Neural progenitor cell (in vitro differentiated cells): ENCODE measurements at regions not wholly inside any gene's neighbourhood (a gene's known extent, or its start where the extent isn't known, plus 50 kb on each side); places are given as distances from the start of the nearest gene placed in this dataset.

ENCODE experiments used
- CTCF ChIP-seq: fragments of 200-600 bp; sonication (generic); IDR thresholded peaks from 2 replicates; pipeline ENCODE4 v1.5.1; 2017; ENCODE audit warnings: antibody characterized with exemption, mild to moderate bottlenecking
- EZH2 ChIP-seq: fragments of 200-600 bp; sonication (generic); IDR thresholded peaks from 2 replicates; pipeline ENCODE4 v1.6.1; 2017; ENCODE audit warnings: antibody characterized with exemption, mild to moderate bottlenecking, moderate library complexity
- EZH2phosphoT487 ChIP-seq: fragments of 200-600 bp; sonication (generic); IDR thresholded peaks from 2 replicates; pipeline ENCODE4 v1.6.1; 2017; ENCODE audit warnings: antibody characterized with exemption

GRCh38 chr13:22053053-22053452 is 382.2 kb downstream of the FGF9 start:
- no peak for TF ChIP-seq CTCF
- no peak for TF ChIP-seq EZH2phosphoT487
- TF ChIP-seq EZH2: no peak
